Naive thymus-derived CD4-positive, alpha-beta T cell (primary cell): ENCODE measurements at regions not wholly inside any gene's neighbourhood (a gene's known extent, or its start where the extent isn't known, plus 50 kb on each side); places are given as distances from the start of the nearest gene placed in this dataset.

Experiments
- ATAC-seq: fragments of 150-1000 bp; cut with Tn5 transposase; 2 replicates; pipeline ENCODE4 v1.10.0; 2021; ENCODE audit warnings: mild to moderate bottlenecking, moderate library complexity
- CTCF ChIA-PET: fragments of 350-600 bp; sonication (Branson Sonifier 250); formaldehyde crosslinking; loops from one replicate; lab custom pipeline; 2021; ENCODE audit warnings: antibody characterized with exemption; lab: Charles Lee
- POLR2A ChIA-PET: fragments of 350-600 bp; sonication (Branson Sonifier 250); formaldehyde crosslinking; loops from one replicate; lab custom pipeline; 2021; ENCODE audit warnings: antibody characterized with exemption, inconsistent platforms; lab: Charles Lee
- DNase-seq, 9 donors: peaks; one replicate each; pipeline versions ENCODE4 v3.0.0 to v3.0.0-alpha.2; 2020 to 2022; ENCODE audit warnings: mixed read lengths in 1 of 9
- H3K27ac ChIP-seq: one replicate; pipeline ENCODE4 v1.7.0; 2013; ENCODE audit warnings: mild to moderate bottlenecking, low read depth, low read length, moderate library complexity
- H3K27me3 ChIP-seq, 2 donors: one replicate each; pipeline ENCODE4 v1.7.0; 2013; ENCODE audit warnings: low read length in 2 of 2, mild to moderate bottlenecking in 2 of 2, moderate library complexity in 2 of 2; ENCODE audit not compliant: control insufficient read depth in 2 of 2, insufficient read depth in 2 of 2
- H3K36me3 ChIP-seq, 3 experiments: 1 replicate in 2 of 3; 2 replicates in 1 of 3; pipeline ENCODE4 v1.7.0; 2013; ENCODE audit warnings: low read length in 3 of 3, mild to moderate bottlenecking in 3 of 3, moderate library complexity in 1 of 3; ENCODE audit not compliant: insufficient read depth in 3 of 3, control insufficient read depth in 2 of 3
- H3K4me1 ChIP-seq, 2 donors: one replicate each; pipeline ENCODE4 v1.7.0; 2013; ENCODE audit warnings: low read length in 2 of 2, mild to moderate bottlenecking in 2 of 2, moderate library complexity in 1 of 2; ENCODE audit not compliant: control insufficient read depth in 2 of 2, insufficient read depth in 2 of 2
- H3K4me3 ChIP-seq: 2 replicates; pipeline ENCODE4 v1.7.0; 2013; ENCODE audit warnings: mild to moderate bottlenecking, low read length
- H3K9me3 ChIP-seq, 3 experiments: 1 replicate in 2 of 3; 2 replicates in 1 of 3; pipeline ENCODE4 v1.7.0; 2013; ENCODE audit warnings: low read length in 3 of 3; ENCODE audit not compliant: control insufficient read depth in 2 of 3
- H3K27ac Mint-ChIP-seq, 9 donors: one replicate each; pipeline ENCODE4 v1.8.0; 2020 to 2022; ENCODE audit warnings: mixed read lengths in 9 of 9, mild to moderate bottlenecking in 8 of 9, moderate library complexity in 5 of 9, inconsistent platforms in 2 of 9
- H3K27me3 Mint-ChIP-seq, 5 donors: one replicate each; pipeline ENCODE4 v1.8.0; 2021 to 2022; ENCODE audit warnings: mixed read lengths in 5 of 5, mild to moderate bottlenecking in 1 of 5
- H3K36me3 Mint-ChIP-seq, 5 donors: one replicate each; pipeline ENCODE4 v1.8.0; 2020 to 2022; ENCODE audit warnings: mixed read lengths in 5 of 5, mild to moderate bottlenecking in 3 of 5, inconsistent platforms in 1 of 5
- H3K4me1 Mint-ChIP-seq, 7 donors: one replicate each; pipeline ENCODE4 v1.8.0; 2020 to 2022; ENCODE audit warnings: mixed read lengths in 7 of 7, mild to moderate bottlenecking in 3 of 7, inconsistent platforms in 1 of 7
- H3K4me3 Mint-ChIP-seq, 10 donors: one replicate each; pipeline ENCODE4 v1.8.0; 2020 to 2022; ENCODE audit warnings: mild to moderate bottlenecking in 10 of 10, mixed read lengths in 10 of 10, moderate library complexity in 6 of 10, inconsistent platforms in 2 of 10
- H3K9me3 Mint-ChIP-seq, 11 donors: one replicate each; pipeline ENCODE4 v1.8.0; 2020 to 2022; ENCODE audit warnings: mixed read lengths in 11 of 11, mild to moderate bottlenecking in 4 of 11, inconsistent platforms in 1 of 11, moderate library complexity in 1 of 11
- intact Hi-C, 2 donors: fragments of 100-400 bp; cut with micrococcal nuclease; formaldehyde crosslinking; loops; one replicate each; pipeline ENCODE4 v1.15.1; 2023

DNA sequence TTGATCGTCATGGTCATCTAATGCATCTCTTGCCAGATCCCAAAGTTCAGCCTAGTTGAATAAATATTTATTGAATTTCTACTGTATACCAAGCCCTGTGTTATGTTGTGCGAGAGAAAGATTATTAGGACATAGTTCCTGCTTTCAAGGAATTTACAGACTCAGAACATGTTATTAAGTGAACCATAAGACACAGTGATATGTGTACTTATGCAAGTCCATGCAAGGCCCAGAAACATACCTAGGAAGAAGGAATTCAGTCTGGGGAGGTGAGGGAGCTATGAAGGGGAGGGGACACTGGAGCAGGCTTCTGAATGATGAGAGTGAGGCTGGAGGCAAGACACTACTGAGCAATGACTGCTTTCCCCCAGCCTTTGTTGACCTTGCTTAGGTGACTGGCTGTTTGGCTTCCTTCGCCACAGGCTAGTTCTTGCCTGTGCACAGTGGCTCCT is 81.4 kb downstream of the ACAA2 start:
- DNase-seq (no peak), ATAC-seq (no peak)
- Mint-ChIP-seq H3K4me1 (no peaks in the 10 kb centered on the region), H3K4me3 (no peak overlapping the region), H3K36me3 (no peaks in the 10 kb centered on the region), H3K27ac (no peak overlapping the region), H3K9me3 (no peaks in the 10 kb centered on the region), H3K27me3 (peaks cover 0 to 20% (median 0%) of the 10 kb centered on the region in 5 donors)
- no peaks in the 10 kb centered on the region for H3K9me3 ChIP-seq
- no peaks in the 10 kb centered on the region for H3K4me1 ChIP-seq
- no peak overlapping the region for H3K27ac ChIP-seq
- ChIA-PET CTCF (no interaction called here), POLR2A (no interaction called here)
- H3K36me3 ChIP-seq: no peaks in the 10 kb centered on the region
- intact Hi-C loops: no loop called here
- no peaks in the 10 kb centered on the region for H3K27me3 ChIP-seq
- no peak overlapping the region for H3K4me3 ChIP-seq

DNA sequence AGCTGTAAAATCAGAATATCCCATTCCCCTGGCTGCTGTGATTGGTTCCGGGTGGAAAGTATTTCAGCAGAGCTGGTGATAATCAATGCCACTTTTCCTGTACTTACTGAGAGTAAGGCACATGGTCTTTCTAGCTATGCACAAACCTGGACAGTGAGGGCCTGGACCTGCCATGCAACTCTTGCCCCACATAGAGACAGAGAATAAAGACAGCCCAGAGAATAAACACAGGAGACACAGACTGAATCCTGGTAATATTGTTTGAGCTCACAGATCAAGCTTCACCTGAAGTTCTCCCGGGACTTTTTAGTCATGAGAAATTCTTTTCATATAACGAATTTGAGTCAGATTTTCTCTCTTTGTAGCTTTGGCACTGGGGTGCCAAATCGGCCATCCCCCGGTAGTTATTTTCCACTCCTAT is 81.9 kb downstream of the ACAA2 start:
- no peak overlapping the region for H3K4me3 Mint-ChIP-seq
- H3K4me1 Mint-ChIP-seq: no peaks in the 10 kb centered on the region
- no peak for DNase-seq
- no peaks in the 10 kb centered on the region for H3K9me3 ChIP-seq
- no peak for ATAC-seq
- ChIA-PET POLR2A (no interaction called here), CTCF (no interaction called here)
- intact Hi-C loops: no loop called here
- no peaks in the 10 kb centered on the region for H3K36me3 ChIP-seq
- no peaks in the 10 kb centered on the region for H3K4me1 ChIP-seq
- no peak overlapping the region for H3K4me3 ChIP-seq
- no peaks in the 10 kb centered on the region for H3K9me3 Mint-ChIP-seq
- no peaks in the 10 kb centered on the region for H3K36me3 Mint-ChIP-seq
- peaks cover 0 to 15% (median 0%) of the 10 kb centered on the region in 5 donors for H3K27me3 Mint-ChIP-seq
- H3K27me3 ChIP-seq: no peaks in the 10 kb centered on the region
- no peak overlapping the region for H3K27ac ChIP-seq
- H3K27ac Mint-ChIP-seq: peak overlapping the region in 1 of 9 donors; percentile 79

DNA sequence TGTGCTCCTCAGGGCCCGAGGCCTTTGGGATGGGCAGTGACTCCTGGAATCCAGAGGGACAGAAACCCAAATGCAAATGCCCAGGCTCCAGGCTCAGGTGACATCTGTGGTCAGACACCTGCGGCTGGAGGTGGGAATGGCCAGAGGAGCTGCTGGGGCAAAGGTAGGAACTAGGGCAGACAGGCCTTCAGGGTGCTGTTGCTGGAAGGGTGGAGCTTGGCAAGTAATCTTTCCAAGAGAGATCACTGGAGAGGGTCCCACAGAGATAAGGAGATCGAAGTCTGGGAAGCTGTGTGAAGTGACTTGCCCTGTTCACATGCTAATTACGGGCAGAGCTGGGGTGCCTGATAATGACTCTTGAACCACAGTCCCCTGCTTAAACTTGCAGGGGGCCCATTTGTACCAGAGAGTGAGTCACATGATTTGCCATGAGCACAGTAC is 82.4 kb downstream of the ACAA2 start:
- intact Hi-C loops: no loop called here
- H3K27me3 Mint-ChIP-seq: peaks cover 0 to 12% (median 0%) of the 10 kb centered on the region in 5 donors
- no peak overlapping the region for H3K4me3 Mint-ChIP-seq

DNA sequence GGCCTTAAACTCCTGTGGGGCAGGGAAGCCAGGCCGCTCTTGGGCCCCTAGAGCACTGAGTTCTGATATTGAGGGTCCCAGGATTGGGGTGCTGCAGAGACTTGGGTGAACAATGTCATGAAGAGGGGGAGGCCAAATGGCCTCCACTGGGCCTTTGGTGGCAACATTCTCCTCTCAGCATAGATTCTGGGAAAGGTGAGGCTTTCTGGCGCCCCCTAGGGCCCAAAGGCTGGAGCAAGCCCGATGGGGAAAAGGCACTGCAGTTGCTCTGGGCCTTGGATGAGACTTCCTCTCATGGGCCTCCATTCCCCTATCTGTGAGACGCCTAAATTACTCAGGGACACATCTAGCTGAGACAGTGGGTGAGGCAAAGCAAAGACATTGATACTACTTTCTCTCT is 84.8 kb downstream of the ACAA2 start:
- H3K9me3 ChIP-seq: no peaks in the 10 kb centered on the region
- ATAC-seq (no peak), DNase-seq (peak in 1 of 9 donors; percentile 40)
- H3K4me3 ChIP-seq: no peak overlapping the region
- Mint-ChIP-seq H3K27ac (no peak overlapping the region), H3K4me1 (peaks cover 0 to 6% (median 1%) of the 10 kb centered on the region in 7 donors), H3K27me3 (peaks cover 0 to 6% (median 4%) of the 10 kb centered on the region in 5 donors), H3K36me3 (no peaks in the 10 kb centered on the region), H3K4me3 (no peak overlapping the region), H3K9me3 (no peaks in the 10 kb centered on the region)
- H3K36me3 ChIP-seq: no peaks in the 10 kb centered on the region
- CTCF ChIA-PET: no interaction called here
- H3K4me1 ChIP-seq: no peaks in the 10 kb centered on the region
- no peaks in the 10 kb centered on the region for H3K27me3 ChIP-seq
- intact Hi-C loops: no loop called here
- POLR2A ChIA-PET: no interaction called here
- H3K27ac ChIP-seq: no peak overlapping the region

More for the DNA sequence above, 82.4 kb downstream of the ACAA2 start:
- Mint-ChIP-seq H3K27ac (peak overlapping the region in 1 of 9 donors; percentile 79), H3K4me1 (no peaks in the 10 kb centered on the region), H3K36me3 (no peaks in the 10 kb centered on the region), H3K9me3 (no peaks in the 10 kb centered on the region)
- no peaks in the 10 kb centered on the region for H3K4me1 ChIP-seq
- ChIA-PET POLR2A (no interaction called here), CTCF (no interaction called here)
- ATAC-seq (no peak), DNase-seq (no peak)
- no peak overlapping the region for H3K4me3 ChIP-seq
- H3K9me3 ChIP-seq: no peaks in the 10 kb centered on the region
- no peak overlapping the region for H3K27ac ChIP-seq
- no peaks in the 10 kb centered on the region for H3K36me3 ChIP-seq
- no peaks in the 10 kb centered on the region for H3K27me3 ChIP-seq

DNA sequence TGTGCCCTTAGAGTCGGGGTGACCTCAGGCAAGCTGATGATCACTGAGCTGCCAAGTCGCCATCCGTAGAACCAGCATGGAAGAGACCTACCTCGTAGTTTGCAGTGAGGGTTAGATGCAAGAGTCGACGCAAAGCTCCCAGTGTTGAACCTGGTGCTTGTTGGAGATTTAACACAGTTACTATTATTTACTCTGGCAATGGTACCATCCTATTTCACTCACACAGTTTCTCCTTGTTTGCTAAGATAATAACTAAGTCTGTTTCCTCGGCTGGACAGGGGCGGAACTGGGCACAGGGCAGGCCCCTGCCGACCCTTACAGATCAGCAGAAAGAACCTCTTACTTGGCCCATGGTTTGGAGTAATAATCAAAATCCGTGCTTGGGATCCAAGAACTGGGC is 85.5 kb downstream of the ACAA2 start:
- H3K36me3 ChIP-seq: no peaks in the 10 kb centered on the region
- Mint-ChIP-seq H3K4me1 (peaks cover 0 to 10% (median 4%) of the 10 kb centered on the region in 7 donors), H3K36me3 (no peaks in the 10 kb centered on the region), H3K4me3 (no peak overlapping the region), H3K27me3 (peaks cover 0 to 10% (median 8%) of the 10 kb centered on the region in 5 donors), H3K27ac (no peak overlapping the region), H3K9me3 (no peaks in the 10 kb centered on the region)
- no peaks in the 10 kb centered on the region for H3K27me3 ChIP-seq
- intact Hi-C loops: no loop called here
- no peaks in the 10 kb centered on the region for H3K9me3 ChIP-seq
- ATAC-seq: no peak
- DNase-seq: no peak
- H3K27ac ChIP-seq: no peak overlapping the region
- H3K4me1 ChIP-seq: no peaks in the 10 kb centered on the region
- CTCF ChIA-PET: interaction anchor here (0.6 kb wide), 1 partner anchor 36 kb away, joined by 3 read pairs; no protein-coding TSS in a partner anchor
- no peak overlapping the region for H3K4me3 ChIP-seq
- POLR2A ChIA-PET: no interaction called here

DNA sequence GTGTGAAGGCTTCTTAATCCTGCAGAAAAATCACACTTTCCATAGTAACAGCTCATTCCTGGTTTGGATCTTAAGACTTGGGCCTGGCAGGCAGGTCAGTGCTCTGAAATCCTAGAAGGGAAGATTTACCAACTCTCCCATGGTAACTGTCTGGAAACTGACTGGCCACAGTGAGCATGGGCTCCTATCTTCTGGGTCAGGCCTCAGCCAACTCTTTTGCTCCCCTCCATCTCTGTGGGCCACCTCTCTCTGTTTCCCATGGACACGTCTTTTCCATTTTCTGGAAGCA is 86.7 kb downstream of the ACAA2 start:
- DNase-seq: no peak
- no peaks in the 10 kb centered on the region for H3K4me1 ChIP-seq
- Mint-ChIP-seq H3K9me3 (peaks cover 0 to 2% (median 0%) of the 10 kb centered on the region in 11 donors), H3K27me3 (peaks cover 0 to 20% (median 12%) of the 10 kb centered on the region in 5 donors), H3K4me1 (peaks cover 0 to 10% (median 4%) of the 10 kb centered on the region in 7 donors), H3K4me3 (no peak overlapping the region), H3K36me3 (no peaks in the 10 kb centered on the region), H3K27ac (no peak overlapping the region)
- ATAC-seq: no peak
- no peak overlapping the region for H3K27ac ChIP-seq
- no peaks in the 10 kb centered on the region for H3K9me3 ChIP-seq
- CTCF ChIA-PET: no interaction called here
- H3K27me3 ChIP-seq: no peaks in the 10 kb centered on the region
- H3K36me3 ChIP-seq: no peaks in the 10 kb centered on the region
- intact Hi-C loops: no loop called here
- POLR2A ChIA-PET: no interaction called here
- H3K4me3 ChIP-seq: no peak overlapping the region

DNA sequence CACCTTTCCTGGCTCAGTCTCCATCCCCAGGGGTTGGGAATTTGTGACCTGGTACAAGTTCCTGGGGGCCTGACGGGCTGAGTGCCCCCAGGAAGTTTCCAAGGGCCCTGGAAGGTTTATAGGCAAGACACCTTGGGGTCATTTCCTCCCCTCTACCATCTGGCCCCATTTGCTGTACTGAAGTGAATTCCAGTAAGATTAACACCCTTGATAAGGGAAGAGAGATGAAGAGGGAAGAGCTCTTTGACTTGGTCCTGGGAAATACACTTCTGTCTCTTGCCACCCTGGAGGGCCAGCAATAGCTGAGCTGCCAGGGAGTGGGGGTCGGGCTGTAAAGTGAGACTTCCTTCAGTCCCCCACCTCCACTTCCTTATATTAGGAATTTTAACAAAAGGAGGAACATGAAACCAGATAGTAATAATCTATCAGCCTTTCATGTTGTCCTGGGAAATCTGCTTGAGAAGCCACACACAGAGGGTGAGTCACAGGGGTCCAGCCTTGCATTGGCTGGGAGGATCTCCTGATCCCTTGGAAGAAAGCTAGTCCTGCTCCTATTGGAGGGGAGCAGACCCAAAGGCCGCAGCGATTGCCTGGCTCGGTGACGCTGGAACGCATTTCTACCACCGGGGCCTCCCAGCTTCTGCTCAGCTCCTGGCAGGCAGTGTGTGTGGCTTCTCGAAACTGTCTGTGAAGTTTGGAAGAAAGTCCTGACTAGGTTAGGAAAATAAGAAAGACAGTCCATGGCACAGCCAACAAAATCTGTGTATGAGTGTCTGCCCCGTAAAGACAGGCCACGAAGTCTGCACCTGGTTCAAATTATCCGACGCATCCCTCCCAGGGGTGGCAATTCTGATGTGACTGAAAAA is 87.3 kb downstream of the ACAA2 start:
- no peak overlapping the region for H3K4me3 ChIP-seq
- Mint-ChIP-seq H3K4me1 (peaks cover 0 to 10% (median 4%) of the 10 kb centered on the region in 7 donors), H3K27ac (no peak overlapping the region), H3K36me3 (no peaks in the 10 kb centered on the region), H3K9me3 (peaks cover 0 to 2% (median 0%) of the 10 kb centered on the region in 11 donors), H3K4me3 (peak overlapping the region in 1 of 10 donors; percentile 13), H3K27me3 (peaks cover 0 to 25% (median 16%) of the 10 kb centered on the region in 5 donors)
- H3K27me3 ChIP-seq: no peaks in the 10 kb centered on the region
- intact Hi-C loops: no loop called here
- POLR2A ChIA-PET: no interaction called here
- no peak for ATAC-seq
- H3K4me1 ChIP-seq: no peaks in the 10 kb centered on the region
- H3K9me3 ChIP-seq: no peaks in the 10 kb centered on the region
- no peak overlapping the region for H3K27ac ChIP-seq
- no peaks in the 10 kb centered on the region for H3K36me3 ChIP-seq
- CTCF ChIA-PET: no interaction called here
- no peak for DNase-seq
